HepG2 (cell line): ENCODE measurements at regions not wholly inside any gene's neighbourhood (a gene's known extent, or its start where the extent isn't known, plus 50 kb on each side); places are given as distances from the start of the nearest gene placed in this dataset.

Source experiments
- ATAC-seq: fragments of 200-7000 bp; cut with Tn5 transposase; 3 replicates; pipeline ENCODE4 v1.9.1; 2020; ENCODE audit warnings: mild to moderate bottlenecking, moderate library complexity
- BruUV-seq: library from RNA; stranded (reverse); fragments of 400-500 nt; replicated peaks from 2 replicates; lab custom pipeline; 2021; lab: Mats Ljungman, UMichigan
- CTCF ChIA-PET: fragments of 300-600 bp; formaldehyde crosslinking; extraction: SDS; loops from one replicate; lab custom pipeline; 2021; ENCODE audit warnings: low total read pairs, inconsistent platforms, low intra/inter-chr PET ratio; lab: Yijun Ruan, JAX
- POLR2A ChIA-PET: fragments of 350-600 bp; sonication (Branson Sonifier 250); formaldehyde crosslinking; loops from one replicate; lab custom pipeline; 2020; ENCODE audit warnings: antibody characterized with exemption, inconsistent platforms; lab: Yijun Ruan, JAX
- DNase-seq: peaks from one replicate; pipeline ENCODE4 v3.0.0-alpha.2; 2015; ENCODE audit warnings: low spot score
- FAIRE-seq: peaks from 3 replicates; lab custom pipeline; 2011; peaks lifted over from hg19 to GRCh38; lab: Jason Lieb, UNC
- H2AFZ ChIP-seq: one replicate; pipeline ENCODE4 v1.6.1; 2011; ENCODE audit warnings: low read length, inconsistent platforms
- H3K27ac ChIP-seq: fragments of 300-600 bp; 3 replicates; pipeline ENCODE4 v1.8.0; 2011; ENCODE audit warnings: mixed run types, mild to moderate bottlenecking, mixed read lengths, low read length, inconsistent platforms; ENCODE audit not compliant: insufficient read depth; ENCODE audit errors: extremely low read length
- H3K27me3 ChIP-seq, 2 experiments: fragments of 200-600 bp in 1 of 2; 2 replicates in 1 of 2; 3 replicates in 1 of 2; pipeline versions ENCODE4 v1.6.0 to v1.8.0; 2011; ENCODE audit warnings: low read length in 2 of 2, mild to moderate bottlenecking in 2 of 2, moderate library complexity in 2 of 2, inconsistent platforms in 1 of 2; ENCODE audit not compliant: insufficient read depth in 2 of 2, control insufficient read depth in 1 of 2
- H3K36me3 ChIP-seq, 2 experiments: fragments of 200-600 bp in 1 of 2; replicated peaks in 1 of 2; 2 replicates in 1 of 2; 3 replicates in 1 of 2; pipeline versions ENCODE4 v1.5.1 to v1.8.0; 2011; ENCODE audit warnings: low read length in 2 of 2, inconsistent platforms in 1 of 2; ENCODE audit not compliant: insufficient read depth in 2 of 2, control insufficient read depth in 1 of 2
- H3K4me1 ChIP-seq: 2 replicates; pipeline ENCODE4 v1.5.1; 2012; ENCODE audit warnings: low read length, inconsistent platforms; ENCODE audit not compliant: insufficient read depth
- H3K4me2 ChIP-seq: 2 replicates; pipeline ENCODE4 v1.6.0; 2011; ENCODE audit warnings: low read depth, low read length, inconsistent platforms
- H3K4me3 ChIP-seq, 3 experiments: fragments of 200-600 bp in 1 of 3; sonication (generic), shearing (Covaris generic) in 1 of 3; replicated peaks in 1 of 3; 2 replicates each; pipeline ENCODE4 v1.5.1; 2011 to 2016; ENCODE audit warnings: low read length in 3 of 3, inconsistent platforms in 2 of 3, low read depth in 2 of 3, mild to moderate bottlenecking in 2 of 3, control low read depth in 1 of 3, mixed read lengths in 1 of 3; ENCODE audit not compliant: insufficient read depth in 1 of 3
- H3K79me2 ChIP-seq: one replicate; pipeline ENCODE4 v1.6.1; 2011; ENCODE audit warnings: low read length, inconsistent platforms; ENCODE audit not compliant: insufficient read depth
- H3K9ac ChIP-seq: 2 replicates; pipeline ENCODE4 v1.6.0; 2011; ENCODE audit warnings: mild to moderate bottlenecking, low read depth, low read length, inconsistent platforms; ENCODE audit not compliant: insufficient read depth
- H3K9me3 ChIP-seq: 2 replicates; pipeline ENCODE4 v1.5.1; 2012; ENCODE audit warnings: mild to moderate bottlenecking, low read length
- H4K20me1 ChIP-seq: 2 replicates; pipeline ENCODE4 v1.6.0; 2011; ENCODE audit warnings: inconsistent platforms, mild to moderate bottlenecking, low read length, moderate library complexity; ENCODE audit not compliant: insufficient read depth
- HMGXB4 ChIP-seq, 2 experiments: sonication (generic) in 1 of 2; formaldehyde crosslinking in 1 of 2; IDR thresholded peaks; 2 replicates each; pipeline versions ENCODE4 v1.4.0 to v1.6.1; 2018 to 2020; ENCODE audit warnings: missing genetic modification reagents in 2 of 2, borderline replicate concordance in 1 of 2, low read depth in 1 of 2, mild to moderate bottlenecking in 1 of 2, missing biosample characterization in 1 of 2
- KDM2A ChIP-seq: sonication (generic); formaldehyde crosslinking; IDR thresholded peaks from 2 replicates; pipeline ENCODE4 v1.4.0; 2020; ENCODE audit warnings: low read depth, missing genetic modification reagents, borderline replicate concordance
- KDM5B ChIP-seq: sonication (generic); formaldehyde crosslinking; IDR thresholded peaks from 2 replicates; pipeline ENCODE4 v1.4.0; 2020; ENCODE audit warnings: missing genetic modification reagents, mild to moderate bottlenecking, borderline replicate concordance
- MAFG ChIP-seq: sonication (generic); formaldehyde crosslinking; IDR thresholded peaks from 2 replicates; pipeline ENCODE4 v1.5.1; 2020; ENCODE audit warnings: mild to moderate bottlenecking, missing genetic modification reagents
- MAFK ChIP-seq, 2 experiments: IDR thresholded peaks in 1 of 2; conservative IDR thresholded peaks in 1 of 2; 2 replicates each; pipeline ENCODE4 v1.6.1; 2011; ENCODE audit warnings: improper control_type of control experiment in 2 of 2, low read length in 2 of 2
- SP4 ChIP-seq: sonication (generic); formaldehyde crosslinking; IDR thresholded peaks from 2 replicates; pipeline ENCODE4 v1.8.1; 2023; ENCODE audit warnings: mild to moderate bottlenecking, missing genetic modification reagents
- TOE1 ChIP-seq: sonication (generic); formaldehyde crosslinking; IDR thresholded peaks from 2 replicates; pipeline ENCODE4 v1.4.0; 2020; ENCODE audit warnings: mild to moderate bottlenecking, missing genetic modification reagents
- TSC22D2 ChIP-seq: sonication (generic); formaldehyde crosslinking; IDR thresholded peaks from 2 replicates; pipeline ENCODE4 v1.5.1; 2020; ENCODE audit warnings: missing genetic modification reagents, mild to moderate bottlenecking, borderline replicate concordance
- XRCC5 ChIP-seq: fragments of 200-400 bp; formaldehyde crosslinking; optimal IDR thresholded peaks from 2 replicates; pipeline ENCODE3; 2017; ENCODE audit warnings: mild to moderate bottlenecking, low read length
- ZMYM4 ChIP-seq: sonication (generic); formaldehyde crosslinking; IDR thresholded peaks from 2 replicates; pipeline ENCODE4 v1.8.1; 2023; ENCODE audit warnings: mild to moderate bottlenecking, missing genetic modification reagents
- ZNF292 ChIP-seq: sonication (generic); formaldehyde crosslinking; IDR thresholded peaks from 2 replicates; pipeline ENCODE4 v1.8.1; 2022; ENCODE audit warnings: mild to moderate bottlenecking, low read depth, missing genetic modification reagents, borderline replicate concordance
- ZNF33A ChIP-seq: sonication (generic); formaldehyde crosslinking; IDR thresholded peaks from 2 replicates; pipeline ENCODE4 v1.5.1; 2020; ENCODE audit warnings: missing genetic modification reagents, mild to moderate bottlenecking, moderate library complexity, borderline replicate concordance
- ZNF350 ChIP-seq: sonication (generic); formaldehyde crosslinking; IDR thresholded peaks from 2 replicates; pipeline ENCODE4 v1.4.0; 2020; ENCODE audit warnings: mild to moderate bottlenecking, low read depth, missing genetic modification reagents, borderline replicate concordance
- ZNF367 ChIP-seq: sonication (generic); formaldehyde crosslinking; IDR thresholded peaks from 2 replicates; pipeline ENCODE4 v1.4.0; 2020; ENCODE audit warnings: missing genetic modification reagents, borderline replicate concordance
- ZSCAN25 ChIP-seq: sonication (generic); formaldehyde crosslinking; IDR thresholded peaks from 2 replicates; pipeline ENCODE4 v1.8.0; 2022; ENCODE audit warnings: mild to moderate bottlenecking, missing genetic modification reagents
- WGBS: methylation state at CpG from one replicate; pipeline ENCODE4 v1.1.6; 2017; ENCODE audit warnings: low lambda C conversion rate; 5-methylcytosine and 5-hydroxymethylcytosine counted together
- in situ Hi-C: cut with HindIII; loops from 2 replicates; pipeline ENCODE4 v1.10.0; 2017; ENCODE audit warnings: low pct_unique_long_range_greater_than_20kb; ENCODE audit not compliant: extremely low pct_ligation_motif_present
- intact Hi-C: fragments of 100-400 bp; cut with micrococcal nuclease; formaldehyde crosslinking; loops from one replicate; pipeline ENCODE4 v1.10.0; 2022; ENCODE audit not compliant: unreplicated experiment
- TF ChIP-seq, protein P1 (sequence below): IDR thresholded peaks from 2 replicates; pipeline ENCODE4 v1.6.1; 2016; ENCODE audit warnings: mild to moderate bottlenecking
- TF ChIP-seq, protein P2 (sequence below): sonication (generic); formaldehyde crosslinking; IDR thresholded peaks from 2 replicates; pipeline ENCODE4 v1.5.0; 2020; ENCODE audit warnings: missing genetic modification reagents
- TF ChIP-seq, protein P3 (sequence below): IDR thresholded peaks from 2 replicates; pipeline ENCODE4 v1.6.1; 2016; ENCODE audit warnings: low read depth

GRCh38 chr2:137888845-137889244 lies 75.4 kb upstream of the HNMT start:
- H3K79me2 ChIP-seq, result no peaks in the 10 kb centered on the region
- H2AFZ ChIP-seq, result peak overlapping the region; percentile 47
- H3K4me2 ChIP-seq, result peak overlapping the region; percentile 65
- 1% methylated on average over 8 of the region's 8 CpGs for WGBS
- peaks cover 0 to 4% of the 10 kb centered on the region in 2 experiments; a peak in 1 of 5 replicates for H3K27me3 ChIP-seq
- POLR2A ChIA-PET, result no interaction called here
- in situ Hi-C loops, result loop anchor here (5.0 kb wide), 2 partner anchors 193 to 938 kb away; no protein-coding TSS in a partner anchor
- intact Hi-C loops, result loop anchor here (1.0 to 2.0 kb wide), 5 partner anchors 76 to 938 kb away; partner anchors contain the start of gene HNMT
- H4K20me1 ChIP-seq, result no peaks in the 10 kb centered on the region
- no peaks in the 10 kb centered on the region for H3K36me3 ChIP-seq
- DNase-seq, result peak; percentile 63
- H3K27ac ChIP-seq, result no peak overlapping the region
- peak; percentile 89 for ATAC-seq
- FAIRE-seq, result peak; percentile 86
- CTCF ChIA-PET, result interaction anchor here (1.4 to 2.3 kb wide), 5 partner anchors 202 to 941 kb away, joined by 3 to 9 read pairs (median 6); no protein-coding TSS in a partner anchor
- H3K4me1 ChIP-seq, result peaks cover 23% of the 10 kb centered on the region
- H3K4me3 ChIP-seq, result no peak overlapping the region
- BruUV-seq, result no TSS peak
- H3K9ac ChIP-seq, result no peak overlapping the region
- no peaks in the 10 kb centered on the region for H3K9me3 ChIP-seq
- no peak for TF ChIP-seq ZNF367
- TF ChIP-seq ZSCAN25 (CRISPR knock-in tag), result peak; percentile 40; the same call in 1 of the 2 replicates
- TF ChIP-seq, protein P1, sequence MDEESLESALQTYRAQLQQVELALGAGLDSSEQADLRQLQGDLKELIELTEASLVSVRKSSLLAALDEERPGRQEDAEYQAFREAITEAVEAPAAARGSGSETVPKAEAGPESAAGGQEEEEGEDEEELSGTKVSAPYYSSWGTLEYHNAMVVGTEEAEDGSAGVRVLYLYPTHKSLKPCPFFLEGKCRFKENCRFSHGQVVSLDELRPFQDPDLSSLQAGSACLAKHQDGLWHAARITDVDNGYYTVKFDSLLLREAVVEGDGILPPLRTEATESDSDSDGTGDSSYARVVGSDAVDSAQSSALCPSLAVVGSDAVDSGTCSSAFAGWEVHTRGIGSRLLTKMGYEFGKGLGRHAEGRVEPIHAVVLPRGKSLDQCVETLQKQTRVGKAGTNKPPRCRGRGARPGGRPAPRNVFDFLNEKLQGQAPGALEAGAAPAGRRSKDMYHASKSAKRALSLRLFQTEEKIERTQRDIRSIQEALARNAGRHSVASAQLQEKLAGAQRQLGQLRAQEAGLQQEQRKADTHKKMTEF (CRISPR knock-in tag), result 0 out of 2 replicates have a peak, but pooled peaks have one; percentile 28
- TF ChIP-seq XRCC5, result peak; percentile 77
- TF ChIP-seq ZNF33A (CRISPR knock-in tag), result no peak
- 0 out of 2 replicates have a peak, but pooled peaks have one; percentile 40 for TF ChIP-seq TSC22D2 (CRISPR knock-in tag)
- TF ChIP-seq ZNF350 (CRISPR knock-in tag), result 0 out of 2 replicates have a peak, but pooled peaks have one; percentile 24
- peak; percentile 43; the same call in 1 of the 2 replicates for TF ChIP-seq TOE1 (CRISPR knock-in tag)
- peak; percentile 60; the same call in 1 of the 2 replicates for TF ChIP-seq KDM2A (CRISPR knock-in tag)
- TF ChIP-seq MAFG (CRISPR knock-in tag), result peak; percentile 42; the same call in 1 of the 2 replicates
- TF ChIP-seq KDM5B (CRISPR knock-in tag), result no peak
- peak; percentile 98 to 99 for TF ChIP-seq MAFK (conservative IDR thresholded peaks at IDR 0.05 in 1 of 2, IDR thresholded peaks at IDR 0.05 in 1 of 2; ENCODE audit: low read length in 2 of 2)
- peak; percentile 52 to 54; a peak in 1 of 4 replicates for TF ChIP-seq HMGXB4 (CRISPR knock-in tag; IDR thresholded peaks at IDR 0.05; ENCODE audit: borderline replicate concordance in 1 of 2, low read depth in 1 of 2)
- TF ChIP-seq, protein P2, sequence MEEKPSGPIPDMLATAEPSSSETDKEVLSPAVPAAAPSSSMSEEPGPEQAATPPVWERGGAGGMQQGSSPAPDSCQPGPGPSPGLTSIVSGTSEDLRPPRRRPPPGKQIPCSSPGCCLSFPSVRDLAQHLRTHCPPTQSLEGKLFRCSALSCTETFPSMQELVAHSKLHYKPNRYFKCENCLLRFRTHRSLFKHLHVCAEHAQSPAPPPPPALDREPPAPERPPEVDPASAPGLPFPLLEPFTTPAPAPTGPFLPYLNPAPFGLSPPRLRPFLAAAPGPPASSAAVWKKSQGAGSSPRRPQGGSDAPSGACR, result no peak
- TF ChIP-seq ZMYM4 (CRISPR knock-in tag), result 0 out of 2 replicates have a peak, but pooled peaks have one; percentile 34
- 0 out of 2 replicates have a peak, but pooled peaks have one; percentile 35 for TF ChIP-seq SP4 (CRISPR knock-in tag)
- TF ChIP-seq ZNF292 (CRISPR knock-in tag), result 0 out of 2 replicates have a peak, but pooled peaks have one; percentile 25
- TF ChIP-seq, protein P3, sequence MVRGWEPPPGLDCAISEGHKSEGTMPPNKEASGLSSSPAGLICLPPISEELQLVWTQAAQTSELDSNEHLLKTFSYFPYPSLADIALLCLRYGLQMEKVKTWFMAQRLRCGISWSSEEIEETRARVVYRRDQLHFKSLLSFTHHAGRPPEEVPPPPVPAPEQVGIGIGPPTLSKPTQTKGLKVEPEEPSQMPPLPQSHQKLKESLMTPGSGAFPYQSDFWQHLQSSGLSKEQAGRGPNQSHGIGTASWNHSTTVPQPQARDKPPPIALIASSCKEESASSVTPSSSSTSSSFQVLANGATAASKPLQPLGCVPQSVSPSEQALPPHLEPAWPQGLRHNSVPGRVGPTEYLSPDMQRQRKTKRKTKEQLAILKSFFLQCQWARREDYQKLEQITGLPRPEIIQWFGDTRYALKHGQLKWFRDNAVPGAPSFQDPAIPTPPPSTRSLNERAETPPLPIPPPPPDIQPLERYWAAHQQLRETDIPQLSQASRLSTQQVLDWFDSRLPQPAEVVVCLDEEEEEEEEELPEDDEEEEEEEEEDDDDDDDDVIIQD (CRISPR knock-in tag), result peak; percentile 63; the same call in 1 of the 2 replicates
